ENCODE measurements at regions not wholly inside any gene's neighbourhood (a gene's known extent, or its start where the extent isn't known, plus 50 kb on each side); places are given as distances from the start of the nearest gene placed in this dataset.
"Not testable (repeated sequence)": the region's sequence is repeated elsewhere in the genome, so short reads cannot be mapped to it uniquely, and the experiment has no call there.

DNA sequence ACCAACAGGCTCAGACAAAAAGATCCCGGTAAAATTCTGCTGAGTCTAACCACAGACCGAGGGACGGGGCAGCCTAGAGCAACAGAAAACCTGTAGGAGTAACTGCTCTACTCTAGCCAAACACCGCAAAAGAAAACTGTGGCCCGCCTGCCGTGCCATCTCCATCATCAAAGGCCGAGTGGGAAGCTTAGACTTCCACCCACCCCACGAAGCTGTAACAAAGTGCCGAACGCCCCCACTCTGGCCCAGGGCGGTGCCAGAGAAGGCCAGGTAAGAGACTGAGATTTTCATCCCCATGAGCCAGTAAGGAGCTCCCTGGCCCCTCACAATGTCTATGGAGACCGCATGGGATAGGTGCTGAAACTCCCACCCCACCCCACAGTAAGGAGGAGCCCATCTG, 231.9 kb upstream of the COX10 start:
- TF ChIP-seq, protein P1, sequence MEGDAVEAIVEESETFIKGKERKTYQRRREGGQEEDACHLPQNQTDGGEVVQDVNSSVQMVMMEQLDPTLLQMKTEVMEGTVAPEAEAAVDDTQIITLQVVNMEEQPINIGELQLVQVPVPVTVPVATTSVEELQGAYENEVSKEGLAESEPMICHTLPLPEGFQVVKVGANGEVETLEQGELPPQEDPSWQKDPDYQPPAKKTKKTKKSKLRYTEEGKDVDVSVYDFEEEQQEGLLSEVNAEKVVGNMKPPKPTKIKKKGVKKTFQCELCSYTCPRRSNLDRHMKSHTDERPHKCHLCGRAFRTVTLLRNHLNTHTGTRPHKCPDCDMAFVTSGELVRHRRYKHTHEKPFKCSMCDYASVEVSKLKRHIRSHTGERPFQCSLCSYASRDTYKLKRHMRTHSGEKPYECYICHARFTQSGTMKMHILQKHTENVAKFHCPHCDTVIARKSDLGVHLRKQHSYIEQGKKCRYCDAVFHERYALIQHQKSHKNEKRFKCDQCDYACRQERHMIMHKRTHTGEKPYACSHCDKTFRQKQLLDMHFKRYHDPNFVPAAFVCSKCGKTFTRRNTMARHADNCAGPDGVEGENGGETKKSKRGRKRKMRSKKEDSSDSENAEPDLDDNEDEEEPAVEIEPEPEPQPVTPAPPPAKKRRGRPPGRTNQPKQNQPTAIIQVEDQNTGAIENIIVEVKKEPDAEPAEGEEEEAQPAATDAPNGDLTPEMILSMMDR (IDR thresholded peaks at IDR 0.05; ENCODE audit: low read depth, low read length), result no peak
- no peak for DNase-seq (ENCODE audit: low read depth in 2 of 2)
- no peak overlapping the region for H3K4me3 ChIP-seq (replicated peaks in 1 of 2; ENCODE audit: low read depth in 2 of 2, low read length in 2 of 2)

DNA sequence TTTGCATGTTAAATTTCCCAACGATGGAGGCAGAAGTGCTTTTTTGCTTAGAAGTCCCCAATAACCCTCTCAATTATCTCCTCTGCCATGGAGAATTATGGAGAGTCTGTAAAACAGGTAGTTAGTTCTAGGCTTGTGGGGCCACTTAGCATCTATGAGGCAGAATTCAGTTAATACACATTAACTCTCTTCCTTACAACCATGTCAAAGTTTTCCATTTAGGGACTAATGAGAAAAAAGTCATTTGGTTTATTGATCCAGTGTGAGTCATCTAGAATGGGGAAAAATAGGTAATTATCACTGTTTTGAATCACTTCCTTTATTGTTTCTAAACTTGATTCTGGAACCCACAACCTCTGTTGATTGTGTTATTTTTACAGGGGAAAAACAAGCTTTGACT, 229.1 kb upstream of the COX10 start:
- DNase-seq (ENCODE audit: low read depth in 2 of 2), result no peak
- TF ChIP-seq, protein P1 (IDR thresholded peaks at IDR 0.05; ENCODE audit: low read depth, low read length), result no peak

DNA sequence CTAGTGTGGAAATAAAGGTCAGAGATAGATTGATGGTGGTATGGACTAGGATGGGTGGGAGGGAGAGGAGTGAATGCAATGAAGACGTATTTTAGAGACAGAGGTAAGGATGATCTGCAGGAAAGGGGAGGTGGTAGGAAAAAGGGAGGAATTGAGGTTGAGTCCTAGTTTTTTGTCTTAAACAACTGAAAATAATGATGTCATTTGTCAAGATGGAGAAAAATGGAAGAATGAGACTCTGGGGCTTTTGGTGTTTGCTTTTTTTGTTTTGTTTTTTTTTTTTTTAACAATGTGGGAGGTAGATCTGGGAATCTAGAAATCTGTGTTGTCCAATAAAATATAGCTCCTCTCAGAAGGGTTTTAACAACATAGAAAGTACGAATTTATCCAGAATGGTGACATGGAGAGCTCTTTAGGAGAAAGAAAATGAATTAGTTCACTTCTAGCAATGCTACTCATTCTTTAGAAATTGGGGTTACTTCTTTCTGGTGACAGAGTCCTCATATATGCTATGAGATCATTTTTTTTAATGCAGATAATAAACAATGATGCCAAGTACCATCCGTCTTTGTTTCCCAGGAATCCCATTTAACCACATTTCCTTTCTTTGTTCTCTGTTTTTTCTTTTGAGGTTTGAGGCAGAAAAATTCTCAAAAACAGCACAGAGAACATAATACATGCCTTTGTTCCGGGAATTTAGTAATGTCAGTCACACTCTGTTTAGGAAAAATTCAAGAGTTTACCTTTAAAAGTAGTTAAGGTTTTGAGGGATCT, 225.3 kb upstream of the COX10 start:
- DNase-seq (ENCODE audit: low read depth in 2 of 2), result peak in 1 of 2 donors; percentile 27
- H3K4me3 ChIP-seq (replicated peaks in 1 of 2; ENCODE audit: low read depth in 2 of 2, low read length in 2 of 2), result no peak overlapping the region
- TF ChIP-seq, protein P1 (IDR thresholded peaks at IDR 0.05; ENCODE audit: low read depth, low read length), result no peak

More for the DNA sequence above, 229.1 kb upstream of the COX10 start:
- no peak overlapping the region for H3K4me3 ChIP-seq (replicated peaks in 1 of 2; ENCODE audit: low read depth in 2 of 2, low read length in 2 of 2)

DNA sequence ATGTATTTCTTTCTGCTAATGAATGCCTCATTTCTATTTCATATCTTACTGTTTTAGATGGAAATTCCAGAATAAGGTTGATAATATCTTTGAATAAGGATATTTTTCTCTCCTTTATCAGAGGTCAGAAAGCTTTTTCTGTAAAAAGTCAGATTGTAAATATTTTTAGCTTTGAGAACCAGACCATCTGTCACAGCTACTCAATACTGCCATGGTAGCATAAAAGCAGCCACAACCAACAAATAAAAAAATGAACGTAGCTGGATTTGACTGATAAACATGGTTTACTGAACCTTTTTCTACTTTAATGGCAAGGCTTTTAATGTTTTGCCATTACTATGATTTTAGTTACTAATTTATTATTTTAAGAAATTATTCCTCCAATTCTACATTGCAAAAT, 217.4 kb upstream of the COX10 start:
- no peak overlapping the region for H3K4me3 ChIP-seq (replicated peaks in 1 of 2; ENCODE audit: low read depth in 2 of 2, low read length in 2 of 2)
- TF ChIP-seq, protein P1 (IDR thresholded peaks at IDR 0.05; ENCODE audit: low read depth, low read length), result no peak
- no peak for DNase-seq (ENCODE audit: low read depth in 2 of 2)

DNA sequence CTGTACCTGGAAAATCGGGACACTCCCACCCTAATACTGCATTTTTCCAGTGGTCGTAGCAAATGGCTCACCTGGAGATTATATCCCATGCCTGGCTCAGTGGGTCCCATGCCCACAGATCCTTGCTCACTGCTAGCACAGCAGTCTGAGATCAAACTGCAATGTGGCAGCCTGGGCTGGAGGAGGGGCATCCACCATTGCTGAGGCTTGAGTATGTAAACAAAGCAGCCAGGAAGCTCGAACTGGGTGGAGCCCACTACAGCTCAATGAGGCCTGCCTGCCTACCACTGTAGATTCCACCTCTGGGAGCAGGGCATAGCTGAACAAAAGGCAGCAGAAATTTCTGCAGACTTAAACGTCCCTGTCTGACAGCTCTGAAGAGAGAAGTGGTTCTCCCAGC, 213.6 kb upstream of the COX10 start:
- not testable (repeated sequence) for DNase-seq (ENCODE audit: low read depth in 2 of 2); H3K4me3 ChIP-seq (replicated peaks in 1 of 2; ENCODE audit: low read depth in 2 of 2, low read length in 2 of 2)

DNA sequence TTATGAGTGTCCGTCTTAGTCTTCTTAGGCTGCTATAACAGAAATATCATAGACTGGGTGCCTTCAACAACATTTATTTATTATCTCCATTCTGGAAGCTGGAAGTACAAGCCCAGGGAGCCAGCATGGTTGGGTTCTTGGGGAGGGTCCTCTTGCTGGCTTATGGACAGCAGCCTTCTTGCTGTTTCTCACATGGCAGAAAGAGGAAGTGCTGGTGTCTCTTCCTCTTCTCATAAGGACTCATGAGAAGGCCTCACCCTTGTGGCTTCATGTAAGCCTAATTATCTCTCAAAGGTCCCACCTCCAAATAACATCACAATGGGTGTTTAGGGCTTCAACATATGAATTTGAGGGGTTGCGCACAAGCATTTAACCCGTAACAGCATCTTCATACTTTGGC, 207.0 kb upstream of the COX10 start:
- no peak for DNase-seq (ENCODE audit: low read depth in 2 of 2)
- TF ChIP-seq, protein P1 (IDR thresholded peaks at IDR 0.05; ENCODE audit: low read depth, low read length), result no peak
- H3K4me3 ChIP-seq (replicated peaks in 1 of 2; ENCODE audit: low read depth in 2 of 2, low read length in 2 of 2), result no peak overlapping the region

DNA sequence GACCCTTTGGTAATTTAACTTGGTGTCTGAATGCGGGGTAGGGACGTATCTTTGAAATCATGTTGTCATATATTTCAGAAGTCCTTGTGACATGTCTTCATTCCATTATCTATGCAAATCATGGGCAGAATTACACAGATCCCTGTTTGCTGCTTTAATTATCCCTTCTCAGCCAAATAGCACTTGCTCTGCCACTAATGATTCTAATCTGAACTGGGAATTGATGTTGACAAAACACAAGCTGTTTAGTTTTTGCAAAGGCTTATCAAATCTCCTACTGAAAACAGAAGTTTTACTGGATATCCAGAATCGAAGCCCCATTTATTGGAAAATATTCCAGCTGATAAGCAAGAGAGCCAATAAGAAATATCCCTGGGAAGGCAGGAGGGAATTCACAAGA, 205.9 kb upstream of the COX10 start:
- H3K4me3 ChIP-seq (replicated peaks in 1 of 2; ENCODE audit: low read depth in 2 of 2, low read length in 2 of 2), result no peak overlapping the region
- TF ChIP-seq, protein P1 (IDR thresholded peaks at IDR 0.05; ENCODE audit: low read depth, low read length), result no peak
- no peak for DNase-seq (ENCODE audit: low read depth in 2 of 2)

All from cardiac fibroblast (primary cell).